Pancreas (tissue), 10 donors: ENCODE measurements at regions not wholly inside any gene's neighbourhood (a gene's known extent, or its start where the extent isn't known, plus 50 kb on each side); places are given as distances from the start of the nearest gene placed in this dataset.

Source experiments
- ATAC-seq, 4 donors: fragments of 200-7000 bp; cut with Tn5 transposase; one replicate each; pipeline versions ENCODE4 v1.8.0 to v1.9.1; 2020; ENCODE audit warnings: mild to moderate bottlenecking in 4 of 4, moderate library complexity in 4 of 4
- DNase-seq, 6 donors: peaks; one replicate each; pipeline ENCODE4 v3.0.0-alpha.2; 2020
- FAIRE-seq: peaks from 2 replicates; lab custom pipeline; 2012; peaks lifted over from hg19 to GRCh38; lab: Jason Lieb, UNC
- H3K27ac ChIP-seq, 4 donors: fragments of 200-600 bp; sonication (generic); 1 replicate in 3 of 4; 2 replicates in 1 of 4; pipeline versions ENCODE4 v1.5.0 to v1.8.0; 2020
- H3K27me3 ChIP-seq, 4 donors: fragments of 200-600 bp; one replicate each; pipeline ENCODE4 v1.8.0; 2021
- H3K36me3 ChIP-seq, 3 donors: fragments of 200-600 bp; sonication (generic) in 1 of 3; one replicate each; pipeline versions ENCODE4 v1.5.0 to v1.8.0; 2020 to 2021
- H3K4me1 ChIP-seq, 3 donors: fragments of 200-600 bp; one replicate each; pipeline ENCODE4 v1.8.0; 2021
- H3K4me3 ChIP-seq, 4 donors: fragments of 200-600 bp; sonication (generic) in 2 of 4; one replicate each; pipeline versions ENCODE4 v1.5.0 to v1.8.0; 2020 to 2021
- H3K9me3 ChIP-seq, 4 donors: fragments of 200-600 bp; one replicate each; pipeline ENCODE4 v1.8.0; 2021
- CTCF ChIP-seq, 4 donors: fragments of 200-600 bp; sonication (generic) in 3 of 4; IDR thresholded peaks; one replicate each; pipeline versions ENCODE4 v1.5.0 to v1.8.0; 2021; ENCODE audit warnings: antibody characterized with exemption in 4 of 4
- WGBS, 2 donors: extraction: QIAGEN DNeasy Blood & Tissue Kit; methylation state at CpG; one replicate each; pipeline ENCODE4 v1.1.7; 2013; 5-methylcytosine and 5-hydroxymethylcytosine counted together
- intact Hi-C, 3 donors: fragments of 100-400 bp; cut with DNase I; formaldehyde crosslinking; loops; one replicate each; pipeline versions ENCODE4 v1.11.1 to v1.14.2; 2022
- donor health status: healthy with polysubstance abuse.
- donor health status: DM: no; HTN: no; CAD: no; lungs with moderate emphysema.
- donor health status: DM: no; HTN: no; CAD: no.
- donor health status: control.
- donor health status: control.
- donor health status: Bipolar disorder and iron deficiency.
- donor health status: DM: yes; HTN: yes; CAD: no.
- donor health status: DM: no; HTN: no; CAD: no.
- donor health status: DM: no; HTN: no; CAD: no.
- donor health status: DM: yes; HTN: yes; CAD: no.

GRCh38 chr1:66439031-66439740, 94.8 kb upstream of the SGIP1 start:
- TF ChIP-seq CTCF (IDR thresholded peaks at IDR 0.05), result no peak
- peak overlapping the region in 1 of 4 donors; percentile 5 for H3K27ac ChIP-seq
- no peak for DNase-seq
- no peak for FAIRE-seq
- no peaks in the 10 kb centered on the region for H3K36me3 ChIP-seq
- ATAC-seq, result peak in 2 of 4 donors; percentile 66 to 74
- H3K4me3 ChIP-seq, result no peak overlapping the region
- H3K9me3 ChIP-seq, result no peaks in the 10 kb centered on the region
- intact Hi-C loops, result no loop called here
- WGBS, 2 donors, result 64 to 69% methylated on average over 4 of the region's 4 CpGs
- peaks cover 0 to 4% (median 0%) of the 10 kb centered on the region in 3 donors for H3K4me1 ChIP-seq
- H3K27me3 ChIP-seq, result no peaks in the 10 kb centered on the region

- WGBS, 2 donors, result 90 to 94% methylated on average over 1 of the region's 1 CpG
- intact Hi-C loops, result no loop called here
- FAIRE-seq (no peak), DNase-seq (no peak), ATAC-seq (no peak)
- Histone ChIP-seq H3K9me3 (no peaks in the 10 kb centered on the region), H3K36me3 (no peaks in the 10 kb centered on the region), H3K4me3 (no peak overlapping the region), H3K27me3 (no peaks in the 10 kb centered on the region), H3K4me1 (peaks cover 0 to 4% (median 0%) of the 10 kb centered on the region in 3 donors), H3K27ac (no peak overlapping the region)
- TF ChIP-seq CTCF (IDR thresholded peaks at IDR 0.05), result no peak
Observed at GRCh38 chr1:66443793-66444192, 90.2 kb upstream of the SGIP1 start.

- no peak for DNase-seq
- WGBS, 2 donors, result 74 to 76% methylated on average over 3 of the region's 3 CpGs
- TF ChIP-seq CTCF (IDR thresholded peaks at IDR 0.05), result no peak
- no peak for ATAC-seq
- Histone ChIP-seq H3K36me3 (no peaks in the 10 kb centered on the region), H3K4me3 (no peak overlapping the region), H3K9me3 (no peaks in the 10 kb centered on the region), H3K4me1 (peaks cover 0 to 4% (median 0%) of the 10 kb centered on the region in 3 donors), H3K27me3 (no peaks in the 10 kb centered on the region), H3K27ac (no peak overlapping the region)
- no peak for FAIRE-seq
- intact Hi-C loops, result loop anchor here in 2 of 3 donors (5.0 kb wide), 2 partner anchors 187 to 192 kb away; no protein-coding TSS in a partner anchor
Observed at GRCh38 chr1:66444438-66445265, 89.3 kb upstream of the SGIP1 start.

GRCh38 chr1:66445492-66446181, 88.3 kb upstream of the SGIP1 start:
- intact Hi-C loops, result loop anchor here in 2 of 3 donors (5.0 kb wide), 2 partner anchors 188 to 193 kb away; no protein-coding TSS in a partner anchor
- H3K27ac ChIP-seq, result no peak overlapping the region
- ATAC-seq (peak in 2 of 4 donors; percentile 60 to 63), FAIRE-seq (no peak), DNase-seq (no peak)
- peaks cover 0 to 4% (median 0%) of the 10 kb centered on the region in 3 donors for H3K4me1 ChIP-seq
- WGBS, 2 donors, result 63 to 74% methylated on average over 5 of the region's 5 CpGs
- H3K4me3 ChIP-seq, result no peak overlapping the region
- H3K27me3 ChIP-seq, result no peaks in the 10 kb centered on the region
- H3K36me3 ChIP-seq, result no peaks in the 10 kb centered on the region
- no peaks in the 10 kb centered on the region for H3K9me3 ChIP-seq
- TF ChIP-seq CTCF (IDR thresholded peaks at IDR 0.05), result no peak
